SKM-1 (cell line): ENCODE measurements at regions not wholly inside any gene's neighbourhood (a gene's known extent, or its start where the extent isn't known, plus 50 kb on each side); places are given as distances from the start of the nearest gene placed in this dataset.
A peak's percentile ranks its signal among the peaks of the same experiment; 100 is the strongest.

Source experiments
- DNase-seq: peaks from one replicate; lab custom pipeline; 2025; ENCODE audit not compliant: unreplicated experiment; lab: John Stamatoyannopoulos, UW

GRCh38 chr4:122300776-122301175, 78.0 kb upstream of the ADAD1 start:
- no peak for DNase-seq

- no peak for DNase-seq
These were observed 73.0 kb upstream of the ADAD1 start for GRCh38 chr4:122305853-122306252.

GRCh38 chr4:122309988-122310626, 68.7 kb upstream of the ADAD1 start:
- peak; percentile 23 for DNase-seq

- no peak for DNase-seq
These were observed 65.7 kb upstream of the ADAD1 start for GRCh38 chr4:122313006-122313646.

GRCh38 chr4:122326908-122327307, 51.9 kb upstream of the ADAD1 start:
- DNase-seq, result no peak

GRCh38 chr4:122328893-122329292, 49.9 kb upstream of the ADAD1 start:
- DNase-seq, result no peak
